ENCODE measurements at regions not wholly inside any gene's neighbourhood (a gene's known extent, or its start where the extent isn't known, plus 50 kb on each side); places are given as distances from the start of the nearest gene placed in this dataset.

DNA sequence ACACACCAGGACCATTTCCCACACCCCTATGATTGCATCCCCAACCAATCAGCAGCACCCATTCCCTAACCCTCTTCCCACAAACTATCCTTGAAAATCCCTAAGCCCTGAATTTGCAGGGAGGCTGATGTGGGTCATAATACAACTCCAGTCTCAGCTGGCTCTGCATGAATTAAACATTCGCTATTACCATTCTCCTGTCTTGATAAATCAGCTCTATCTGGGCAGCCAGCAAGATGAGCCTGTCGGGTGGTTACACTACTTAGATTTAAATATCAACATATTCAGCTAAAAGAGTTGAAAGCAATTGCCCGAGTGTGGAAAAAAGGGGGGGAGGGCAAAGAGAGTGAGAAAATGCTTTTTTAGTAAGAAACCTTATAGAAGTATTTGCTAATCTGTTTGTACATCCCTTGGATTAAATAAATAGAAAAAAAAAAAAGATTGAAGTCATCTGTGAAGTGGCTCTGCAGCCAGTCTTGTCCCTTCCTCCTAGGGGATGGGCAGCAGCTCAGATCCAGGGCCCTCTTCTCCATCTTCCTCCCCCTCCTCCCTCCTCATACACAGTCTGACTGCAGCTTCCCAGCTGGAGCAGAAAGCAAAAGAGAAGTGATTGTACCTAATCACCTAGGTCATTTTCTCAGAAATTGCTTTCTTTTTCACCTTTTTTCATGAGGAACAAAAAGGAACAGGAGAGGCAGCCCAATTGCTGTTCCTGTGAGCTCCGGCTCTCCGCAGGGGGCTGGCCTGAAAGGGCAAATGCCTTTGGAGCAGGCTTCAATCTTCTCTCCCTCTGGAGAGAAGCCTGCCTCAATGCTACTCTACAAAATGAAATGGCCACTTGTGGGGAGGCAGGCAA, 356.6 kb upstream of the SULF2 start:
- TF ChIP-seq, protein P1, sequence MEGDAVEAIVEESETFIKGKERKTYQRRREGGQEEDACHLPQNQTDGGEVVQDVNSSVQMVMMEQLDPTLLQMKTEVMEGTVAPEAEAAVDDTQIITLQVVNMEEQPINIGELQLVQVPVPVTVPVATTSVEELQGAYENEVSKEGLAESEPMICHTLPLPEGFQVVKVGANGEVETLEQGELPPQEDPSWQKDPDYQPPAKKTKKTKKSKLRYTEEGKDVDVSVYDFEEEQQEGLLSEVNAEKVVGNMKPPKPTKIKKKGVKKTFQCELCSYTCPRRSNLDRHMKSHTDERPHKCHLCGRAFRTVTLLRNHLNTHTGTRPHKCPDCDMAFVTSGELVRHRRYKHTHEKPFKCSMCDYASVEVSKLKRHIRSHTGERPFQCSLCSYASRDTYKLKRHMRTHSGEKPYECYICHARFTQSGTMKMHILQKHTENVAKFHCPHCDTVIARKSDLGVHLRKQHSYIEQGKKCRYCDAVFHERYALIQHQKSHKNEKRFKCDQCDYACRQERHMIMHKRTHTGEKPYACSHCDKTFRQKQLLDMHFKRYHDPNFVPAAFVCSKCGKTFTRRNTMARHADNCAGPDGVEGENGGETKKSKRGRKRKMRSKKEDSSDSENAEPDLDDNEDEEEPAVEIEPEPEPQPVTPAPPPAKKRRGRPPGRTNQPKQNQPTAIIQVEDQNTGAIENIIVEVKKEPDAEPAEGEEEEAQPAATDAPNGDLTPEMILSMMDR (IDR thresholded peaks at IDR 0.05; ENCODE audit: low read depth, low read length) = no peak
- no peak for TF ChIP-seq EZH2phosphoT487 (IDR thresholded peaks at IDR 0.05; ENCODE audit: low read depth)
- H3K4me2 ChIP-seq (ENCODE audit: low read length) = no peak overlapping the region
- no peaks in the 10 kb centered on the region for H3K4me1 ChIP-seq (ENCODE audit: low read length)
- H3K27ac ChIP-seq (ENCODE audit: low read length) = no peak overlapping the region
- H3K9me3 ChIP-seq (ENCODE audit: insufficient read depth, low read length) = peaks cover 11% of the 10 kb centered on the region; the same call in 1 of the 2 replicates
- no peak overlapping the region for H3K4me3 ChIP-seq (ENCODE audit: low read length)
- no peaks in the 10 kb centered on the region for H3K79me2 ChIP-seq (ENCODE audit: low read length)
- no peaks in the 10 kb centered on the region for H3K36me3 ChIP-seq (replicated peaks; ENCODE audit: low read depth, low read length)
- no peak overlapping the region for H2AFZ ChIP-seq (ENCODE audit: low read depth, low read length)
- no peak overlapping the region for H3K9ac ChIP-seq (ENCODE audit: low read length)
- H3K27me3 ChIP-seq (ENCODE audit: low read depth, low read length) = peaks cover 70% of the 10 kb centered on the region
- no peaks in the 10 kb centered on the region for H4K20me1 ChIP-seq (ENCODE audit: insufficient read depth, low read length)

DNA sequence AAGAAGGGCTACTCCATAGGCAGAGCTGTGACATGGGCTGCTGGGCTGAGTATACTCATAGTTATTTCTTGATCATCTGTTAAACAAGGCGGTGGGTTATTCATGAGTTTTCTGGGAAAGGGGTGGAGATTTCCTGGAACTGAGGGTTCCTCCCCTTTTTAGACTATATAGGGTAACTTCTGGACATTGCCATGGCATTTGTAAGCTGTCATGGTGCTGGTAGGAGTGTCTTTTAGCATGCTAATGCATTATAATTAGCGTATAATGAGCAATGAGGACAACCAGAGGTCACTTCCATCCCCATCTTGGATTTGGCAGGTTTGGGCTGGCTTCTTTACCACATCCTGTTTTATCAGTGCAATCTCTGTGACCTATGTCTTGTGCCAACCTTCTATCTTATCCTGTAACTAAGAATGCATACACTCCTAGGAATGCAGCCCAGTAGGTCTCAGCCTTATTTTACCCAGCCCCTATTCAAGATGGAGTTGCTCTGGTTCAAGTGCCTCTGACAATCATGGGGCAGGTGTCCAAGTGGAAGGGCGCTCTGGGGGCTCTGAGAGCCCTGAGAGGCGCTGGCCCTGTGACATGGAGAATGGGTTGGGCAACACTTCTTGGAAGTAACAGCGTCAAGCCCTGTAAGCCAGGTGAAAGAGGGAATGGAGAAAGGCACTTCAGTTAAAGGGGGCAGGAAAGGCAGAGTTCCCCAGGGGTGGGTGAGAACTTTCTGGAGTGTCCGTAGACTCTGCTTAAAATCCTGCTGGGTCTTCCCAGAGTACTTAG, 354.2 kb upstream of the SULF2 start:
- no peak overlapping the region for H2AFZ ChIP-seq (ENCODE audit: low read depth, low read length)
- H3K9ac ChIP-seq (ENCODE audit: low read length) = no peak overlapping the region
- no peak overlapping the region for H3K4me3 ChIP-seq (ENCODE audit: low read length)
- no peaks in the 10 kb centered on the region for H3K36me3 ChIP-seq (replicated peaks; ENCODE audit: low read depth, low read length)
- peaks cover 11% of the 10 kb centered on the region; the same call in 1 of the 2 replicates for H3K9me3 ChIP-seq (ENCODE audit: insufficient read depth, low read length)
- H3K27me3 ChIP-seq (ENCODE audit: low read depth, low read length) = peaks cover 81% of the 10 kb centered on the region
- H3K79me2 ChIP-seq (ENCODE audit: low read length) = no peaks in the 10 kb centered on the region
- no peak overlapping the region for H3K27ac ChIP-seq (ENCODE audit: low read length)
- TF ChIP-seq, protein P1 (IDR thresholded peaks at IDR 0.05; ENCODE audit: low read depth, low read length) = no peak
- no peak for TF ChIP-seq EZH2phosphoT487 (IDR thresholded peaks at IDR 0.05; ENCODE audit: low read depth)
- H4K20me1 ChIP-seq (ENCODE audit: insufficient read depth, low read length) = no peaks in the 10 kb centered on the region
- H3K4me1 ChIP-seq (ENCODE audit: low read length) = no peaks in the 10 kb centered on the region
- H3K4me2 ChIP-seq (ENCODE audit: low read length) = no peak overlapping the region

DNA sequence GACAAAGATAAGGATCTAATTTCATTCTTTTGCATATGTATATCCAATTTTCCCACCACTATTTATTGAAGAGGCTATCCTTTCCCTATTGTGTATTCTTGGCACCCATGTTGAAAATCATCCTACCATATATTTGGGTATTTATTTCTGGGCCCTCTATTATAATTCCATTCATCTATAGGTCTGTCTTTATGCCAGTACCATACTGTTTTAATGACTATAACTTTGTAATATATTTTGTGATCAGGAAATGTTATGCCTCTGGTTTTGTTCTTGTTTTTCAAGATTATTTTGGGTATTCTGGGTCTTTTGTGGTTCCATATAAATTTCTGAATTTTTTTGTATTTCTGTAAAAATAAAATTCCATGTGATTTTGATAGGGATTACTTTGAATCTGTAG, 347.6 kb upstream of the SULF2 start:
- Histone ChIP-seq H2AFZ (ENCODE audit: low read depth, low read length) (no peak overlapping the region), H3K4me2 (ENCODE audit: low read length) (no peak overlapping the region), H3K4me1 (ENCODE audit: low read length) (no peaks in the 10 kb centered on the region), H3K4me3 (ENCODE audit: low read length) (no peak overlapping the region), H3K9ac (ENCODE audit: low read length) (no peak overlapping the region), H3K27me3 (ENCODE audit: low read depth, low read length) (peaks cover 80% of the 10 kb centered on the region), H3K79me2 (ENCODE audit: low read length) (no peaks in the 10 kb centered on the region), H3K36me3 (replicated peaks; ENCODE audit: low read depth, low read length) (no peaks in the 10 kb centered on the region), H4K20me1 (ENCODE audit: insufficient read depth, low read length) (no peaks in the 10 kb centered on the region), H3K27ac (ENCODE audit: low read length) (no peak overlapping the region), H3K9me3 (ENCODE audit: insufficient read depth, low read length) (peaks cover 6% of the 10 kb centered on the region; the same call in 1 of the 2 replicates)
- TF ChIP-seq EZH2phosphoT487 (IDR thresholded peaks at IDR 0.05; ENCODE audit: low read depth) = no peak
- TF ChIP-seq, protein P1 (IDR thresholded peaks at IDR 0.05; ENCODE audit: low read depth, low read length) = no peak

DNA sequence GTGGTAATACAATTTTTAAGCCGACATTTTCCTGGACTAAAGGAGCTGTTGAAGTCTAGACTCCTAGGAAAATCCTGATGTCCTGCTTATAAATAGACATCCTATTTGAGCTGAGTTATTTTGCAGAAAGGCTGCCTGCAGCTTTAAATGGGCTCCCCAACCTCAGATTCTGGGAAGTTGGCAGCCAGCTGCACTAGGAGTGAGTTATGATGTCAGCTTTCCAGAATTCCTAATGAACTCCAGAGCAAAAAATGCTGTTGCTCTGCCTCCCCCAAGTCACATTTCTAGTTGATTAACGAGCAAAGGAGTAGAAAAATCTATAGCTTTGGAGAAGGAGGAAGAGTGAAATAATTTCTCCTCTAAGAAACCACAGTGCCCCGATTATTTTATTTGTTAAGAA, 346.3 kb upstream of the SULF2 start:
- peaks cover 6% of the 10 kb centered on the region; the same call in 1 of the 2 replicates for H3K9me3 ChIP-seq (ENCODE audit: insufficient read depth, low read length)
- no peaks in the 10 kb centered on the region for H3K79me2 ChIP-seq (ENCODE audit: low read length)
- H3K9ac ChIP-seq (ENCODE audit: low read length) = no peak overlapping the region
- peaks cover 68% of the 10 kb centered on the region for H3K27me3 ChIP-seq (ENCODE audit: low read depth, low read length)
- H3K27ac ChIP-seq (ENCODE audit: low read length) = no peak overlapping the region
- H3K36me3 ChIP-seq (replicated peaks; ENCODE audit: low read depth, low read length) = no peaks in the 10 kb centered on the region
- H3K4me3 ChIP-seq (ENCODE audit: low read length) = no peak overlapping the region
- TF ChIP-seq EZH2phosphoT487 (IDR thresholded peaks at IDR 0.05; ENCODE audit: low read depth) = no peak
- TF ChIP-seq, protein P1 (IDR thresholded peaks at IDR 0.05; ENCODE audit: low read depth, low read length) = no peak
- H4K20me1 ChIP-seq (ENCODE audit: insufficient read depth, low read length) = no peaks in the 10 kb centered on the region
- no peaks in the 10 kb centered on the region for H3K4me1 ChIP-seq (ENCODE audit: low read length)
- no peak overlapping the region for H3K4me2 ChIP-seq (ENCODE audit: low read length)
- H2AFZ ChIP-seq (ENCODE audit: low read depth, low read length) = no peak overlapping the region
